Parathyroid adenoma (tissue), 2 donors: ENCODE measurements at regions not wholly inside any gene's neighbourhood (a gene's known extent, or its start where the extent isn't known, plus 50 kb on each side); places are given as distances from the start of the nearest gene placed in this dataset.
"Not testable (repeated sequence)": the region's sequence is repeated elsewhere in the genome, so short reads cannot be mapped to it uniquely, and the experiment has no call there.

Experiments used
- H2AFZ ChIP-seq: fragments of 300-600 bp; sonication (generic); one replicate; pipeline ENCODE4 v1.7.0; 2017; ENCODE audit warnings: antibody characterized with exemption, mild to moderate bottlenecking
- H3K27ac ChIP-seq: fragments of 300-600 bp; sonication (generic); one replicate; pipeline ENCODE4 v1.7.0; 2017
- H3K27me3 ChIP-seq: fragments of 300-600 bp; sonication (generic); one replicate; pipeline ENCODE4 v1.7.0; 2017; ENCODE audit warnings: low read length; ENCODE audit not compliant: control insufficient read depth, insufficient read depth
- H3K36me3 ChIP-seq: fragments of 300-600 bp; sonication (generic); one replicate; pipeline ENCODE4 v1.7.0; 2017; ENCODE audit warnings: low read length; ENCODE audit not compliant: control insufficient read depth, insufficient read depth
- H3K4me1 ChIP-seq: fragments of 300-600 bp; sonication (generic); one replicate; pipeline ENCODE4 v1.7.0; 2017; ENCODE audit warnings: control low read depth
- H3K4me2 ChIP-seq: fragments of 300-600 bp; sonication (generic); one replicate; pipeline ENCODE4 v1.7.0; 2017; ENCODE audit warnings: low read length
- H3K4me3 ChIP-seq: fragments of 300-600 bp; sonication (generic); one replicate; pipeline ENCODE4 v1.7.0; 2017; ENCODE audit warnings: low read depth, low read length
- H3K79me2 ChIP-seq: fragments of 300-600 bp; sonication (generic); one replicate; pipeline ENCODE4 v1.7.0; 2017; ENCODE audit warnings: control low read depth
- H3K9ac ChIP-seq: fragments of 300-600 bp; sonication (generic); one replicate; pipeline ENCODE4 v1.7.0; 2017; ENCODE audit warnings: mild to moderate bottlenecking
- H3K9me3 ChIP-seq: fragments of 300-600 bp; sonication (generic); one replicate; pipeline ENCODE4 v1.7.0; 2017; ENCODE audit warnings: low read length; ENCODE audit not compliant: control insufficient read depth
- CTCF ChIP-seq: fragments of 300-600 bp; sonication (generic); IDR thresholded peaks from one replicate; pipeline ENCODE4 v1.7.0; 2017; ENCODE audit warnings: antibody characterized with exemption, mild to moderate bottlenecking
- donor health status: primary hyperparathyroidism.

GRCh38 chr2:84055816-84056215 is 403.3 kb downstream of the SUCLG1 start:
- Histone ChIP-seq H3K4me1 (no peaks in the 10 kb centered on the region), H3K9ac (no peak overlapping the region), H3K9me3 (no peaks in the 10 kb centered on the region), H3K4me3 (no peak overlapping the region), H3K36me3 (no peaks in the 10 kb centered on the region), H2AFZ (no peak overlapping the region), H3K27me3 (no peaks in the 10 kb centered on the region), H3K79me2 (no peaks in the 10 kb centered on the region), H3K27ac (no peak overlapping the region), H3K4me2 (no peak overlapping the region)
- TF ChIP-seq CTCF: no peak

GRCh38 chr2:84054577-84054976 is 404.5 kb downstream of the SUCLG1 start:
- not testable (repeated sequence) for H3K79me2 ChIP-seq, H3K9me3 ChIP-seq, H3K4me1 ChIP-seq, H3K27ac ChIP-seq, H3K9ac ChIP-seq, H3K4me3 ChIP-seq, H2AFZ ChIP-seq, H3K4me2 ChIP-seq, H3K36me3 ChIP-seq, H3K27me3 ChIP-seq

- Histone ChIP-seq H3K4me3 (no peak overlapping the region), H3K79me2 (no peaks in the 10 kb centered on the region), H3K36me3 (no peaks in the 10 kb centered on the region), H3K4me1 (no peaks in the 10 kb centered on the region), H3K27me3 (no peaks in the 10 kb centered on the region), H3K27ac (no peak overlapping the region), H3K9ac (no peak overlapping the region), H3K4me2 (no peak overlapping the region), H3K9me3 (no peaks in the 10 kb centered on the region), H2AFZ (no peak overlapping the region)
- no peak for TF ChIP-seq CTCF
Observed at GRCh38 chr2:84052913-84053312, 406.2 kb downstream of the SUCLG1 start.

- Histone ChIP-seq H3K4me1 (no peaks in the 10 kb centered on the region), H3K9me3 (no peaks in the 10 kb centered on the region), H3K4me3 (no peak overlapping the region), H3K36me3 (no peaks in the 10 kb centered on the region), H3K79me2 (no peaks in the 10 kb centered on the region), H3K4me2 (no peak overlapping the region), H3K27ac (no peak overlapping the region), H3K9ac (no peak overlapping the region), H2AFZ (no peak overlapping the region), H3K27me3 (no peaks in the 10 kb centered on the region)
- TF ChIP-seq CTCF: no peak
Observed at GRCh38 chr2:84052043-84052442, 407.0 kb downstream of the SUCLG1 start.

- Histone ChIP-seq H3K79me2 (no peaks in the 10 kb centered on the region), H3K27ac (no peak overlapping the region), H3K9ac (no peak overlapping the region), H3K4me1 (no peaks in the 10 kb centered on the region), H3K4me2 (no peak overlapping the region), H3K27me3 (no peaks in the 10 kb centered on the region), H3K36me3 (no peaks in the 10 kb centered on the region), H3K4me3 (no peak overlapping the region), H2AFZ (no peak overlapping the region), H3K9me3 (no peaks in the 10 kb centered on the region)
- no peak for TF ChIP-seq CTCF
Observed at GRCh38 chr2:84048964-84049363, 410.1 kb downstream of the SUCLG1 start.
